Mesothelial cell of epicardium (in vitro differentiated cells): ENCODE measurements at regions not wholly inside any gene's neighbourhood (a gene's known extent, or its start where the extent isn't known, plus 50 kb on each side); places are given as distances from the start of the nearest gene placed in this dataset.
"Not testable (repeated sequence)": the region's sequence is repeated elsewhere in the genome, so short reads cannot be mapped to it uniquely, and the experiment has no call there.

Experiments used
- DNase-seq, 2 experiments: peaks; one replicate each; pipeline ENCODE4 v3.0.0; 2021; ENCODE audit warnings: low spot score in 2 of 2; ENCODE audit not compliant: unreplicated experiment in 2 of 2
- H3K27ac Mint-ChIP-seq: 2 replicates; pipeline ENCODE4 v1.8.0; 2021; ENCODE audit warnings: mixed read lengths
- H3K27me3 Mint-ChIP-seq: 2 replicates; pipeline ENCODE4 v1.8.0; 2021; ENCODE audit warnings: low read depth, mixed read lengths
- H3K36me3 Mint-ChIP-seq: 2 replicates; pipeline ENCODE4 v1.8.0; 2021; ENCODE audit warnings: mixed read lengths
- H3K4me1 Mint-ChIP-seq: 2 replicates; pipeline ENCODE4 v1.8.0; 2021; ENCODE audit warnings: mixed read lengths
- H3K4me3 Mint-ChIP-seq: 2 replicates; pipeline ENCODE4 v1.8.0; 2021; ENCODE audit warnings: mild to moderate bottlenecking, moderate library complexity, mixed read lengths
- H3K9me3 Mint-ChIP-seq: 2 replicates; pipeline ENCODE4 v1.8.0; 2021; ENCODE audit warnings: mixed read lengths
- CTCF ChIP-seq: fragments of 200-600 bp; sonication (generic); IDR thresholded peaks from one replicate; pipeline ENCODE4 v1.5.0; 2021; ENCODE audit warnings: antibody characterized with exemption; ENCODE audit not compliant: unreplicated experiment

GRCh38 chr1:116297495-116298212, 75.4 kb upstream of the ATP1A1 start:
- H3K9me3 Mint-ChIP-seq: peaks cover 4% of the 10 kb centered on the region
- no peak overlapping the region for H3K27ac Mint-ChIP-seq
- no peaks in the 10 kb centered on the region for H3K27me3 Mint-ChIP-seq
- no peak for TF ChIP-seq CTCF
- H3K36me3 Mint-ChIP-seq: no peaks in the 10 kb centered on the region
- no peak overlapping the region for H3K4me3 Mint-ChIP-seq
- DNase-seq: no peak
- H3K4me1 Mint-ChIP-seq: peaks cover 5% of the 10 kb centered on the region

GRCh38 chr1:116298213-116298579, 74.8 kb upstream of the ATP1A1 start:
- not testable (repeated sequence) for H3K27me3 Mint-ChIP-seq, H3K9me3 Mint-ChIP-seq, H3K27ac Mint-ChIP-seq, DNase-seq, H3K4me1 Mint-ChIP-seq, H3K36me3 Mint-ChIP-seq, H3K4me3 Mint-ChIP-seq

GRCh38 chr1:116298746-116299145, 74.3 kb upstream of the ATP1A1 start:
- no peak overlapping the region for H3K27ac Mint-ChIP-seq
- H3K4me1 Mint-ChIP-seq: peaks cover 5% of the 10 kb centered on the region
- H3K27me3 Mint-ChIP-seq: no peaks in the 10 kb centered on the region
- H3K9me3 Mint-ChIP-seq: peaks cover 5% of the 10 kb centered on the region
- no peak for TF ChIP-seq CTCF
- no peaks in the 10 kb centered on the region for H3K36me3 Mint-ChIP-seq
- no peak overlapping the region for H3K4me3 Mint-ChIP-seq
- no peak for DNase-seq

- Mint-ChIP-seq H3K4me1 (peaks cover 5% of the 10 kb centered on the region), H3K9me3 (peaks cover 10% of the 10 kb centered on the region), H3K27me3 (no peaks in the 10 kb centered on the region), H3K27ac (peak overlapping the region; percentile 31), H3K36me3 (no peaks in the 10 kb centered on the region), H3K4me3 (no peak overlapping the region)
- TF ChIP-seq CTCF: no peak
- no peak for DNase-seq
Observed at GRCh38 chr1:116299248-116299647, 73.8 kb upstream of the ATP1A1 start.

GRCh38 chr1:116302281-116302680, 70.8 kb upstream of the ATP1A1 start:
- no peak overlapping the region for H3K4me3 Mint-ChIP-seq
- no peaks in the 10 kb centered on the region for H3K36me3 Mint-ChIP-seq
- H3K27me3 Mint-ChIP-seq: no peaks in the 10 kb centered on the region
- H3K4me1 Mint-ChIP-seq: peaks cover 5% of the 10 kb centered on the region
- H3K27ac Mint-ChIP-seq: no peak overlapping the region
- peaks cover 11% of the 10 kb centered on the region for H3K9me3 Mint-ChIP-seq
- no peak for TF ChIP-seq CTCF
- DNase-seq: no peak

- Mint-ChIP-seq H3K27ac (no peak overlapping the region), H3K4me1 (peaks cover 21% of the 10 kb centered on the region), H3K4me3 (no peak overlapping the region), H3K9me3 (peaks cover 6% of the 10 kb centered on the region), H3K27me3 (no peaks in the 10 kb centered on the region), H3K36me3 (no peaks in the 10 kb centered on the region)
- TF ChIP-seq CTCF: no peak
- DNase-seq: no peak
Observed at GRCh38 chr1:116306102-116306501, 66.9 kb upstream of the ATP1A1 start.
